ENCODE measurements at regions not wholly inside any gene's neighbourhood (a gene's known extent, or its start where the extent isn't known, plus 50 kb on each side); places are given as distances from the start of the nearest gene placed in this dataset.

GRCh38 chr10:58955615-58956014, 220.8 kb upstream of the PHYHIPL start:
- no peaks in the 10 kb centered on the region for H3K79me2 ChIP-seq (ENCODE audit: control insufficient read depth, insufficient read depth, low read length)
- H3K4me2 ChIP-seq (ENCODE audit: insufficient read depth, low read length) = no peak overlapping the region
- intact Hi-C loops (cut with micrococcal nuclease) = loop anchor here (10.0 kb wide), 2 partner anchors 421 to 1089 kb away; no protein-coding TSS in a partner anchor
- no peak overlapping the region for H3K27ac ChIP-seq (ENCODE audit: insufficient read depth, low read depth, low read length)
- H3K9me3 ChIP-seq (replicated peaks; ENCODE audit: control insufficient read depth, insufficient read depth, low read length) = no peaks in the 10 kb centered on the region
- H3K4me1 ChIP-seq (ENCODE audit: control insufficient read depth, extremely low read depth, insufficient read depth, low read length) = no peaks in the 10 kb centered on the region
- H3K27me3 ChIP-seq (ENCODE audit: control insufficient read depth in 2 of 2, insufficient read depth in 2 of 2, low read length in 2 of 2) = no peaks in the 10 kb centered on the region
- no peak for TF ChIP-seq MYC (IDR thresholded peaks at IDR 0.05; ENCODE audit: low read depth, low read length)
- no peak for TF ChIP-seq MAX (IDR thresholded peaks at IDR 0.05; ENCODE audit: insufficient read depth, insufficient read length)
- H3K36me3 ChIP-seq (ENCODE audit: control insufficient read depth in 2 of 2, extremely low read depth in 1 of 2, insufficient read depth in 2 of 2, low read length in 2 of 2) = no peaks in the 10 kb centered on the region
- no peak for DNase-seq (ENCODE audit: low read depth, low spot score)
- FAIRE-seq = no peak
- no peaks in the 10 kb centered on the region for H3K9me1 ChIP-seq (replicated peaks; ENCODE audit: control insufficient read depth, extremely low read depth, insufficient read depth, low read length)
- no peaks in the 10 kb centered on the region for H4K20me1 ChIP-seq (replicated peaks; ENCODE audit: control insufficient read depth, extremely low read depth, insufficient read depth, low read length)
- no peak overlapping the region for H2AFZ ChIP-seq (ENCODE audit: low read depth, low read length)
- no TSS peak for BruUV-seq (replicated peaks)
- H3K9ac ChIP-seq (replicated peaks; ENCODE audit: extremely low read depth, insufficient read depth, low read length) = no peak overlapping the region
- ChIA-PET CTCF (no interaction called here), POLR2A (no interaction called here)
- no peak overlapping the region for H3K4me3 ChIP-seq (replicated peaks in 1 of 3; ENCODE audit: insufficient read depth in 1 of 3, low read depth in 1 of 3, low read length in 3 of 3)
- dilution Hi-C loops (cut with MboI; ENCODE audit: extremely low pct_ligation_motif_present, low sequenced_read_pairs) = no loop called here

DNA sequence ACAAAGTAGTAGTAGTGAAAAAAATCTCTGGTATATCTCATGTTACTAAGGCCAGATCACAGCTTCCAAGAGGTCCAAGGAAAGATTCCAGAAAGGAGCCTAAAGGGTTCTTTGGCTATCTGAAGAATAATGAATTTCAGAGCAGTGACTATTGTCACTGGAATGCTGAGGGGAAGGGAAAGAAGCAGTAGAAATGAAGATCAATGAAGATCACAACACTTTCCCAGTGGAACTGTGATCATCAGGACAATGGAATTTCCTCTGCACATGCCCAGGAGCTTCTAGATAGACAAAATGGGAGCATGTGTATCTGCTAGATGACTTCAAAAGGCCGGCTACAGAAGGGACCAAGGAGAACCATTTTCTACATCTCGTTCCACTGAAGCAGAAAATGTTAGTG, 219.5 kb upstream of the PHYHIPL start:
- DNase-seq (ENCODE audit: low read depth, low spot score) = no peak
- no peak for FAIRE-seq
- H3K4me3 ChIP-seq (replicated peaks in 1 of 3; ENCODE audit: insufficient read depth in 1 of 3, low read depth in 1 of 3, low read length in 3 of 3) = no peak overlapping the region
- no peak overlapping the region for H3K27ac ChIP-seq (ENCODE audit: insufficient read depth, low read depth, low read length)
- TF ChIP-seq GATA2 (IDR thresholded peaks at IDR 0.05; ENCODE audit: insufficient read depth, insufficient read length, low read depth, low read length) = no peak
- no peak for TF ChIP-seq EZH2 (IDR thresholded peaks at IDR 0.05; ENCODE audit: borderline replicate concordance, low read depth, low read length, severe bottlenecking)
- no peak for TF ChIP-seq POLR2AphosphoS5 (IDR thresholded peaks at IDR 0.05; ENCODE audit: insufficient read depth, low read depth, low read length)
- no peak for TF ChIP-seq MAX (IDR thresholded peaks at IDR 0.05; ENCODE audit: insufficient read depth, insufficient read length)
- TF ChIP-seq FOS (IDR thresholded peaks at IDR 0.05; ENCODE audit: borderline replicate concordance, insufficient read depth, low read length) = no peak
- no peak for TF ChIP-seq POLR2A (IDR thresholded peaks at IDR 0.05; ENCODE audit: low read depth, low read length)
- TF ChIP-seq JUN (IDR thresholded peaks at IDR 0.05; ENCODE audit: borderline replicate concordance, insufficient read depth, insufficient read length, low read depth) = no peak
- TF ChIP-seq, protein P1, sequence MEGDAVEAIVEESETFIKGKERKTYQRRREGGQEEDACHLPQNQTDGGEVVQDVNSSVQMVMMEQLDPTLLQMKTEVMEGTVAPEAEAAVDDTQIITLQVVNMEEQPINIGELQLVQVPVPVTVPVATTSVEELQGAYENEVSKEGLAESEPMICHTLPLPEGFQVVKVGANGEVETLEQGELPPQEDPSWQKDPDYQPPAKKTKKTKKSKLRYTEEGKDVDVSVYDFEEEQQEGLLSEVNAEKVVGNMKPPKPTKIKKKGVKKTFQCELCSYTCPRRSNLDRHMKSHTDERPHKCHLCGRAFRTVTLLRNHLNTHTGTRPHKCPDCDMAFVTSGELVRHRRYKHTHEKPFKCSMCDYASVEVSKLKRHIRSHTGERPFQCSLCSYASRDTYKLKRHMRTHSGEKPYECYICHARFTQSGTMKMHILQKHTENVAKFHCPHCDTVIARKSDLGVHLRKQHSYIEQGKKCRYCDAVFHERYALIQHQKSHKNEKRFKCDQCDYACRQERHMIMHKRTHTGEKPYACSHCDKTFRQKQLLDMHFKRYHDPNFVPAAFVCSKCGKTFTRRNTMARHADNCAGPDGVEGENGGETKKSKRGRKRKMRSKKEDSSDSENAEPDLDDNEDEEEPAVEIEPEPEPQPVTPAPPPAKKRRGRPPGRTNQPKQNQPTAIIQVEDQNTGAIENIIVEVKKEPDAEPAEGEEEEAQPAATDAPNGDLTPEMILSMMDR (IDR thresholded peaks at IDR 0.05; ENCODE audit: extremely low read depth in 1 of 2, insufficient read depth in 1 of 2, low read depth in 1 of 2, low read length in 2 of 2) = no peak
- no peak for TF ChIP-seq MYC (IDR thresholded peaks at IDR 0.05; ENCODE audit: low read depth, low read length)
- no peak overlapping the region for H3K9ac ChIP-seq (replicated peaks; ENCODE audit: extremely low read depth, insufficient read depth, low read length)
- H3K4me2 ChIP-seq (ENCODE audit: insufficient read depth, low read length) = no peak overlapping the region
- no peaks in the 10 kb centered on the region for H3K27me3 ChIP-seq (ENCODE audit: control insufficient read depth in 2 of 2, insufficient read depth in 2 of 2, low read length in 2 of 2)
- no peaks in the 10 kb centered on the region for H3K9me1 ChIP-seq (replicated peaks; ENCODE audit: control insufficient read depth, extremely low read depth, insufficient read depth, low read length)
- no TSS peak for BruUV-seq (replicated peaks)
- H3K79me2 ChIP-seq (ENCODE audit: control insufficient read depth, insufficient read depth, low read length) = no peaks in the 10 kb centered on the region
- no peak overlapping the region for H2AFZ ChIP-seq (ENCODE audit: low read depth, low read length)
- H3K36me3 ChIP-seq (ENCODE audit: control insufficient read depth in 2 of 2, extremely low read depth in 1 of 2, insufficient read depth in 2 of 2, low read length in 2 of 2) = no peaks in the 10 kb centered on the region
- H3K4me1 ChIP-seq (ENCODE audit: control insufficient read depth, extremely low read depth, insufficient read depth, low read length) = no peaks in the 10 kb centered on the region
- H4K20me1 ChIP-seq (replicated peaks; ENCODE audit: control insufficient read depth, extremely low read depth, insufficient read depth, low read length) = no peaks in the 10 kb centered on the region
- ChIA-PET POLR2A (no interaction called here), CTCF (no interaction called here)
- no peaks in the 10 kb centered on the region for H3K9me3 ChIP-seq (replicated peaks; ENCODE audit: control insufficient read depth, insufficient read depth, low read length)
- intact Hi-C loops (cut with micrococcal nuclease) (loop anchor here (10.0 kb wide), 2 partner anchors 422 to 1088 kb away; no protein-coding TSS in a partner anchor), dilution Hi-C loops (cut with MboI; ENCODE audit: extremely low pct_ligation_motif_present, low sequenced_read_pairs) (no loop called here)

All from endothelial cell of umbilical vein (primary cell).